ENCODE measurements at regions not wholly inside any gene's neighbourhood (a gene's known extent, or its start where the extent isn't known, plus 50 kb on each side); places are given as distances from the start of the nearest gene placed in this dataset.

- WGBS (ENCODE audit: insufficient coverage, low coverage, missing lambda C conversion rate) = 4% methylated on average over 3 of the region's 3 CpGs
- no peaks in the 10 kb centered on the region for H3K79me2 ChIP-seq (ENCODE audit: control insufficient read depth, insufficient read depth, low read length)
- no peak overlapping the region for H3K4me3 ChIP-seq
- no TSS peak for BruUV-seq (replicated peaks)
- no peaks in the 10 kb centered on the region for H3K9me1 ChIP-seq (ENCODE audit: control insufficient read depth, insufficient read depth, low read length)
- ATAC-seq (no peak), FAIRE-seq (no peak), DNase-seq (ENCODE audit: extremely low read depth in 1 of 4, low spot score in 3 of 4) (no peak)
- intact Hi-C loops (cut with micrococcal nuclease) = no loop called here
- no peaks in the 10 kb centered on the region for H3K36me3 ChIP-seq (ENCODE audit: control insufficient read depth, insufficient read depth, low read length)
- H3K27me3 ChIP-seq (ENCODE audit: control insufficient read depth in 2 of 2, insufficient read depth in 2 of 2, low read length in 2 of 2) = no peaks in the 10 kb centered on the region
- POLR2A ChIA-PET = no interaction called here
- H2AFZ ChIP-seq (ENCODE audit: low read depth, low read length) = no peak overlapping the region
- H3K9me3 ChIP-seq (replicated peaks; ENCODE audit: control insufficient read depth, insufficient read depth, low read depth, low read length) = no peaks in the 10 kb centered on the region
- in situ Hi-C loops (cut with MboI) = no loop called here
- no peak overlapping the region for H3K4me2 ChIP-seq (ENCODE audit: insufficient read depth, low read length)
- no peaks in the 10 kb centered on the region for H3K4me1 ChIP-seq (replicated peaks in 1 of 2; ENCODE audit: control insufficient read depth in 2 of 2, insufficient read depth in 2 of 2, low read length in 2 of 2)
- CTCF ChIA-PET (ENCODE audit: low intra/inter-chr PET ratio) = no interaction called here
- no peak overlapping the region for H3K9ac ChIP-seq (ENCODE audit: insufficient read depth in 1 of 2, low read depth in 2 of 2, low read length in 2 of 2)
- no peak overlapping the region for H3K27ac ChIP-seq (ENCODE audit: extremely low read depth, low read depth, low read length)
- no peaks in the 10 kb centered on the region for H4K20me1 ChIP-seq (replicated peaks; ENCODE audit: control insufficient read depth, insufficient read depth, low read length)
- TF ChIP-seq ZC3H8 (IDR thresholded peaks at IDR 0.05) (no peak), RBM17 (IDR thresholded peaks at IDR 0.05; ENCODE audit: borderline replicate concordance, low read depth, low read length) (no peak), ETV6 (IDR thresholded peaks at IDR 0.05; ENCODE audit: borderline replicate concordance in 1 of 2, low read depth in 2 of 2, low read length in 1 of 2) (no peak), ETV6 (CRISPR knock-in tag; IDR thresholded peaks at IDR 0.05; ENCODE audit: borderline replicate concordance) (no peak), SMAD3 (CRISPR knock-in tag; conservative IDR thresholded peaks at IDR 0.05) (no peak), ZNF282 (CRISPR knock-in tag; IDR thresholded peaks at IDR 0.05) (no peak), FOXP1 (CRISPR knock-in tag; IDR thresholded peaks at IDR 0.05) (no peak), RNF2 (IDR thresholded peaks at IDR 0.05) (no peak), ZNF707 (CRISPR knock-in tag; conservative IDR thresholded peaks at IDR 0.05) (no peak), ZBED1 (IDR thresholded peaks at IDR 0.05) (no peak), NR4A1 (CRISPR knock-in tag; IDR thresholded peaks at IDR 0.05) (no peak), NR4A1 (tag; IDR thresholded peaks at IDR 0.05) (no peak), CREM (IDR thresholded peaks at IDR 0.05; ENCODE audit: low read depth) (no peak), SIRT6 (IDR thresholded peaks at IDR 0.05; ENCODE audit: low read depth, low read length) (no peak), PPARD (CRISPR knock-in tag; IDR thresholded peaks at IDR 0.05) (no peak), CBFA2T3 (IDR thresholded peaks at IDR 0.05) (no peak), ZNF224 (CRISPR knock-in tag; IDR thresholded peaks at IDR 0.05) (no peak)
- TF ChIP-seq, protein P1, sequence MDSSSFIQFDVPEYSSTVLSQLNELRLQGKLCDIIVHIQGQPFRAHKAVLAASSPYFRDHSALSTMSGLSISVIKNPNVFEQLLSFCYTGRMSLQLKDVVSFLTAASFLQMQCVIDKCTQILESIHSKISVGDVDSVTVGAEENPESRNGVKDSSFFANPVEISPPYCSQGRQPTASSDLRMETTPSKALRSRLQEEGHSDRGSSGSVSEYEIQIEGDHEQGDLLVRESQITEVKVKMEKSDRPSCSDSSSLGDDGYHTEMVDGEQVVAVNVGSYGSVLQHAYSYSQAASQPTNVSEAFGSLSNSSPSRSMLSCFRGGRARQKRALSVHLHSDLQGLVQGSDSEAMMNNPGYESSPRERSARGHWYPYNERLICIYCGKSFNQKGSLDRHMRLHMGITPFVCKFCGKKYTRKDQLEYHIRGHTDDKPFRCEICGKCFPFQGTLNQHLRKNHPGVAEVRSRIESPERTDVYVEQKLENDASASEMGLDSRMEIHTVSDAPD (CRISPR knock-in tag; IDR thresholded peaks at IDR 0.05) = no peak
- TF ChIP-seq, protein P2, sequence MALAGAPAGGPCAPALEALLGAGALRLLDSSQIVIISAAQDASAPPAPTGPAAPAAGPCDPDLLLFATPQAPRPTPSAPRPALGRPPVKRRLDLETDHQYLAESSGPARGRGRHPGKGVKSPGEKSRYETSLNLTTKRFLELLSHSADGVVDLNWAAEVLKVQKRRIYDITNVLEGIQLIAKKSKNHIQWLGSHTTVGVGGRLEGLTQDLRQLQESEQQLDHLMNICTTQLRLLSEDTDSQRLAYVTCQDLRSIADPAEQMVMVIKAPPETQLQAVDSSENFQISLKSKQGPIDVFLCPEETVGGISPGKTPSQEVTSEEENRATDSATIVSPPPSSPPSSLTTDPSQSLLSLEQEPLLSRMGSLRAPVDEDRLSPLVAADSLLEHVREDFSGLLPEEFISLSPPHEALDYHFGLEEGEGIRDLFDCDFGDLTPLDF (CRISPR knock-in tag; IDR thresholded peaks at IDR 0.05) = no peak
- TF ChIP-seq, protein P3, sequence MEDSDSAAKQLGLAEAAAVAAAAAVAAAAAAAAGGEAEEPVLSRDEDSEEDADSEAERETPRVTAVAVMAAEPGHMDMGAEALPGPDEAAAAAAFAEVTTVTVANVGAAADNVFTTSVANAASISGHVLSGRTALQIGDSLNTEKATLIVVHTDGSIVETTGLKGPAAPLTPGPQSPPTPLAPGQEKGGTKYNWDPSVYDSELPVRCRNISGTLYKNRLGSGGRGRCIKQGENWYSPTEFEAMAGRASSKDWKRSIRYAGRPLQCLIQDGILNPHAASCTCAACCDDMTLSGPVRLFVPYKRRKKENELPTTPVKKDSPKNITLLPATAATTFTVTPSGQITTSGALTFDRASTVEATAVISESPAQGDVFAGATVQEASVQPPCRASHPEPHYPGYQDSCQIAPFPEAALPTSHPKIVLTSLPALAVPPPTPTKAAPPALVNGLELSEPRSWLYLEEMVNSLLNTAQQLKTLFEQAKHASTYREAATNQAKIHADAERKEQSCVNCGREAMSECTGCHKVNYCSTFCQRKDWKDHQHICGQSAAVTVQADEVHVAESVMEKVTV (CRISPR knock-in tag; IDR thresholded peaks at IDR 0.05) = no peak
- TF ChIP-seq, protein P4, sequence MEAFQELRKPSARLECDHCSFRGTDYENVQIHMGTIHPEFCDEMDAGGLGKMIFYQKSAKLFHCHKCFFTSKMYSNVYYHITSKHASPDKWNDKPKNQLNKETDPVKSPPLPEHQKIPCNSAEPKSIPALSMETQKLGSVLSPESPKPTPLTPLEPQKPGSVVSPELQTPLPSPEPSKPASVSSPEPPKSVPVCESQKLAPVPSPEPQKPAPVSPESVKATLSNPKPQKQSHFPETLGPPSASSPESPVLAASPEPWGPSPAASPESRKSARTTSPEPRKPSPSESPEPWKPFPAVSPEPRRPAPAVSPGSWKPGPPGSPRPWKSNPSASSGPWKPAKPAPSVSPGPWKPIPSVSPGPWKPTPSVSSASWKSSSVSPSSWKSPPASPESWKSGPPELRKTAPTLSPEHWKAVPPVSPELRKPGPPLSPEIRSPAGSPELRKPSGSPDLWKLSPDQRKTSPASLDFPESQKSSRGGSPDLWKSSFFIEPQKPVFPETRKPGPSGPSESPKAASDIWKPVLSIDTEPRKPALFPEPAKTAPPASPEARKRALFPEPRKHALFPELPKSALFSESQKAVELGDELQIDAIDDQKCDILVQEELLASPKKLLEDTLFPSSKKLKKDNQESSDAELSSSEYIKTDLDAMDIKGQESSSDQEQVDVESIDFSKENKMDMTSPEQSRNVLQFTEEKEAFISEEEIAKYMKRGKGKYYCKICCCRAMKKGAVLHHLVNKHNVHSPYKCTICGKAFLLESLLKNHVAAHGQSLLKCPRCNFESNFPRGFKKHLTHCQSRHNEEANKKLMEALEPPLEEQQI (IDR thresholded peaks at IDR 0.05) = no peak
Observed at GRCh38 chr5:120037451-120037850, 408.1 kb downstream of the FAM170A start.

All from K562 (cell line).